HepG2 (cell line): ENCODE measurements at regions not wholly inside any gene's neighbourhood (a gene's known extent, or its start where the extent isn't known, plus 50 kb on each side); places are given as distances from the start of the nearest gene placed in this dataset.

Experiments
- CEBPZ ChIP-seq: IDR thresholded peaks from 2 replicates; pipeline ENCODE4 v1.6.1; 2012; ENCODE audit warnings: low read length, improper control_type of control experiment
- DR1 ChIP-seq: sonication (generic); formaldehyde crosslinking; IDR thresholded peaks from 2 replicates; pipeline ENCODE4 v1.8.0; 2021; ENCODE audit warnings: mild to moderate bottlenecking, missing genetic modification reagents, inconsistent platforms
- GLMP ChIP-seq: sonication (generic); formaldehyde crosslinking; IDR thresholded peaks from 2 replicates; pipeline ENCODE4 v1.9.0; 2021; ENCODE audit warnings: missing genetic modification reagents, mild to moderate bottlenecking, borderline replicate concordance
- HOXD1 ChIP-seq: sonication (generic); formaldehyde crosslinking; IDR thresholded peaks from 2 replicates; pipeline ENCODE4 v1.5.0; 2020; ENCODE audit warnings: missing genetic modification reagents
- ISL2 ChIP-seq: sonication (generic); formaldehyde crosslinking; IDR thresholded peaks from 2 replicates; pipeline ENCODE4 v1.5.0; 2020; ENCODE audit warnings: missing genetic modification reagents
- KLF12 ChIP-seq: sonication (generic); formaldehyde crosslinking; IDR thresholded peaks from 2 replicates; pipeline ENCODE4 v1.4.0; 2020; ENCODE audit warnings: missing genetic modification reagents, borderline replicate concordance
- MAF1 ChIP-seq: sonication (generic); formaldehyde crosslinking; IDR thresholded peaks from 2 replicates; pipeline ENCODE4 v1.5.0; 2020; ENCODE audit warnings: missing genetic modification reagents, borderline replicate concordance
- PHF20 ChIP-seq: sonication (generic); formaldehyde crosslinking; IDR thresholded peaks from 2 replicates; pipeline ENCODE4 v1.5.0; 2020; ENCODE audit warnings: mild to moderate bottlenecking, missing genetic modification reagents
- PHF8 ChIP-seq: sonication (generic); formaldehyde crosslinking; IDR thresholded peaks from 2 replicates; pipeline ENCODE4 v1.5.0; 2020; ENCODE audit warnings: missing genetic modification reagents
- RBM22 ChIP-seq: fragments of 200-400 bp; formaldehyde crosslinking; optimal IDR thresholded peaks from 2 replicates; pipeline ENCODE3; 2017; ENCODE audit warnings: mild to moderate bottlenecking, low read length, moderate library complexity
- SNAI1 ChIP-seq: sonication (generic); formaldehyde crosslinking; IDR thresholded peaks from 2 replicates; pipeline ENCODE4 v1.5.0; 2020; ENCODE audit warnings: mild to moderate bottlenecking, missing genetic modification reagents, borderline replicate concordance
- TARDBP ChIP-seq: sonication (generic); formaldehyde crosslinking; IDR thresholded peaks from 2 replicates; pipeline ENCODE4 v1.8.0; 2022; ENCODE audit warnings: mild to moderate bottlenecking, missing genetic modification reagents
- U2AF1 ChIP-seq: fragments of 200-400 bp; formaldehyde crosslinking; optimal IDR thresholded peaks from 2 replicates; pipeline ENCODE3; 2017; ENCODE audit warnings: mild to moderate bottlenecking, low read depth, low read length
- U2AF2 ChIP-seq: fragments of 200-400 bp; formaldehyde crosslinking; IDR thresholded peaks from 2 replicates; pipeline ENCODE4 v1.6.1; 2017; ENCODE audit warnings: low read depth, mild to moderate bottlenecking, low read length
- ZKSCAN8 ChIP-seq: IDR thresholded peaks from 2 replicates; pipeline ENCODE4 v1.6.1; 2016; ENCODE audit warnings: borderline replicate concordance, missing genetic modification reagents, missing compliant biosample characterization
- ZMAT3 ChIP-seq: sonication (generic); formaldehyde crosslinking; conservative IDR thresholded peaks from 2 replicates; pipeline ENCODE4 v1.7.0; 2021; ENCODE audit warnings: missing genetic modification reagents
- ZNF232 ChIP-seq: sonication (generic); formaldehyde crosslinking; IDR thresholded peaks from 2 replicates; pipeline ENCODE4 v1.4.0; 2020; ENCODE audit warnings: missing genetic modification reagents, borderline replicate concordance
- ZNF558 ChIP-seq: sonication (generic); formaldehyde crosslinking; IDR thresholded peaks from 2 replicates; pipeline ENCODE4 v1.9.0; 2022; ENCODE audit warnings: mild to moderate bottlenecking, missing genetic modification reagents, borderline replicate concordance
- ZNF768 ChIP-seq: sonication (generic); formaldehyde crosslinking; IDR thresholded peaks from 2 replicates; pipeline ENCODE4 v1.4.0; 2020; ENCODE audit warnings: missing genetic modification reagents
- ZNF850 ChIP-seq: sonication (generic); formaldehyde crosslinking; conservative IDR thresholded peaks from 2 replicates; pipeline ENCODE4 v1.9.0; 2021; ENCODE audit warnings: mild to moderate bottlenecking, missing genetic modification reagents
- ZNF879 ChIP-seq: sonication (generic); formaldehyde crosslinking; IDR thresholded peaks from 2 replicates; pipeline ENCODE4 v1.8.1; 2023; ENCODE audit warnings: missing genetic modification reagents
- ZNF883 ChIP-seq: sonication (generic); formaldehyde crosslinking; IDR thresholded peaks from 2 replicates; pipeline ENCODE4 v1.5.1; 2020; ENCODE audit warnings: mild to moderate bottlenecking, missing genetic modification reagents; ENCODE audit errors: not compliant biosample characterization
- TF ChIP-seq, protein P1 (sequence below): sonication (generic); formaldehyde crosslinking; IDR thresholded peaks from 2 replicates; pipeline ENCODE4 v1.4.0; 2020; ENCODE audit warnings: mild to moderate bottlenecking, missing genetic modification reagents
- TF ChIP-seq, protein P2 (sequence below): IDR thresholded peaks from 2 replicates; pipeline ENCODE4 v1.6.1; 2016
- TF ChIP-seq, protein P3 (sequence below): fragments of 450-650 bp; IDR thresholded peaks from 2 replicates; pipeline ENCODE4 v1.6.1; 2017

- TF ChIP-seq GLMP (CRISPR knock-in tag) (no peak), KLF12 (CRISPR knock-in tag) (no peak), ZNF768 (CRISPR knock-in tag) (no peak), ZNF232 (no peak), PHF20 (no peak), ZNF558 (CRISPR knock-in tag) (0 out of 2 replicates have a peak, but pooled peaks have one; percentile 39), ZNF883 (CRISPR knock-in tag) (no peak), SNAI1 (CRISPR knock-in tag) (no peak), ZKSCAN8 (CRISPR knock-in tag) (peak; percentile 44; the same call in 1 of the 2 replicates), DR1 (CRISPR knock-in tag) (no peak), ZMAT3 (CRISPR knock-in tag) (no peak), CEBPZ (no peak), HOXD1 (CRISPR knock-in tag) (0 out of 2 replicates have a peak, but pooled peaks have one; percentile 24), RBM22 (no peak), MAF1 (CRISPR knock-in tag) (no peak), PHF8 (no peak), U2AF1 (no peak), U2AF2 (no peak), TARDBP (CRISPR knock-in tag) (peak; percentile 56; the same call in 1 of the 2 replicates), ZNF879 (CRISPR knock-in tag) (no peak), ZNF850 (CRISPR knock-in tag) (no peak), ISL2 (CRISPR knock-in tag) (peak; percentile 89)
- TF ChIP-seq, protein P1, sequence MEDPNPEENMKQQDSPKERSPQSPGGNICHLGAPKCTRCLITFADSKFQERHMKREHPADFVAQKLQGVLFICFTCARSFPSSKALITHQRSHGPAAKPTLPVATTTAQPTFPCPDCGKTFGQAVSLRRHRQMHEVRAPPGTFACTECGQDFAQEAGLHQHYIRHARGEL (CRISPR knock-in tag): no peak
- TF ChIP-seq, protein P2, sequence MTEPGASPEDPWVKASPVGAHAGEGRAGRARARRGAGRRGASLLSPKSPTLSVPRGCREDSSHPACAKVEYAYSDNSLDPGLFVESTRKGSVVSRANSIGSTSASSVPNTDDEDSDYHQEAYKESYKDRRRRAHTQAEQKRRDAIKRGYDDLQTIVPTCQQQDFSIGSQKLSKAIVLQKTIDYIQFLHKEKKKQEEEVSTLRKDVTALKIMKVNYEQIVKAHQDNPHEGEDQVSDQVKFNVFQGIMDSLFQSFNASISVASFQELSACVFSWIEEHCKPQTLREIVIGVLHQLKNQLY (CRISPR knock-in tag): peak; percentile 60; the same call in 1 of the 2 replicates
- TF ChIP-seq, protein P3, sequence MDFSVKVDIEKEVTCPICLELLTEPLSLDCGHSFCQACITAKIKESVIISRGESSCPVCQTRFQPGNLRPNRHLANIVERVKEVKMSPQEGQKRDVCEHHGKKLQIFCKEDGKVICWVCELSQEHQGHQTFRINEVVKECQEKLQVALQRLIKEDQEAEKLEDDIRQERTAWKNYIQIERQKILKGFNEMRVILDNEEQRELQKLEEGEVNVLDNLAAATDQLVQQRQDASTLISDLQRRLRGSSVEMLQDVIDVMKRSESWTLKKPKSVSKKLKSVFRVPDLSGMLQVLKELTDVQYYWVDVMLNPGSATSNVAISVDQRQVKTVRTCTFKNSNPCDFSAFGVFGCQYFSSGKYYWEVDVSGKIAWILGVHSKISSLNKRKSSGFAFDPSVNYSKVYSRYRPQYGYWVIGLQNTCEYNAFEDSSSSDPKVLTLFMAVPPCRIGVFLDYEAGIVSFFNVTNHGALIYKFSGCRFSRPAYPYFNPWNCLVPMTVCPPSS: no peak
Observed at GRCh38 chr2:12456293-12457106, 260.2 kb upstream of the TRIB2 start (continued).
